ENCODE measurements at regions not wholly inside any gene's neighbourhood (a gene's known extent, or its start where the extent isn't known, plus 50 kb on each side); places are given as distances from the start of the nearest gene placed in this dataset.
"Not testable (repeated sequence)": the region's sequence is repeated elsewhere in the genome, so short reads cannot be mapped to it uniquely, and the experiment has no call there.

DNA sequence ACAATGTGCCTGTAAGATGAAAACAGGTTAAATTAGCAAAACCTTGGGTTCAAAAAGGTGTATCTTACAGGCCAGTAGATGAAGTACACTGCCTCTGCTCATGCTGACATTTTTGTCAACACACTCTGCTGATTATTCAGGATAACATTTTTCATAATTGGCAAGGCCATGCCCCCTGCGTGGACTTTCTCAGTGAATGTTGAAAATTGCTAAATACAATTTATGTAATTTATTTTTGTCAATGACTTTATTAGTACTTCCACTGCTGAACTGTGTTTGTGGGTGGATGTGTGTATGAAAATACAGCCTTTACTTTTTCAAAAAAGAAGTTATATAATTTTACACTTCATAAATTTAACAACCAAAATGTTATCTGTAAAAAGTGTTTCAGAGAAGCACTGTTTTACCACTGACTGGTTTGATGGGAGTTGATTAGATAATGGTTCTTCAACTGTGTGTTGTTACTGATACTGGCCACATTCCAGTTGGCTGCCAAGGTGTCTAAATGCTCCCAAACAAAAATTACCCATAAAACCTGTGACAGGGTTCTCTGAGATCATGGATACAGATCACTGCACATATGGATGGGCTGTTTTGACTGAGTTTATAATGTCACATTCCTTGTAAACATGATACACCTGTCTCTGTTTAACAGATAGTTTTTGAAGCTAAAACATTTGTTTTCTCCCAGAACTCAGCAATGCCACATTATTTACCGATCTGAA is 151.9 kb upstream of the SLC7A11 start:
- no peak for DNase-seq (ENCODE audit: low spot score)

DNA sequence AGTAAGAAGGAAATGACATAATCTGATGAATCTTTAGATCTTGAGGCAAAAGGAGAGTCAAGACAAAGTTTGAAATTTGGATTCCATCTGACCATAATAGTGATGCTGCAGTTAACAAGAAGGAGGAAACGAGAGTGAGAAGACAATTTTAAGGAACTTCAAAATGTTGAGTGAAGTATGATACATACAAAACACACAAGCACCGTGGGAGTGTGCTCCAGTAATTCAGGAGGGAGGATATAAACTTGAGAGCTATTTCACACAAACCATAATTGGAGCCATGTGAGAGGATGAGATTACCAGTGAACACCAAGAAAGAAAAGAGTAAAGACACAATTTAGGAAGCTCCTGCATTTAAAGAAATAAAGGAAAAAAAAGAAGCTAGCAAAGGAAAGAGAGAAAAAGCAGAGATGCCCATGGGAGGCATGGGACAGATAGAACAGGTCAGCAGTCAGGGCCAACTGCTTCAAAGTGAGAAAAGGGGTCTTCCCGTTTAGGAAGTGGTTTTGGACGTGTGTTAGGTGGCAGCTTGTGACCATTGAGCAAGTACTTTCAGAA is 150.7 kb upstream of the SLC7A11 start:
- no peak for DNase-seq (ENCODE audit: low spot score)

DNA sequence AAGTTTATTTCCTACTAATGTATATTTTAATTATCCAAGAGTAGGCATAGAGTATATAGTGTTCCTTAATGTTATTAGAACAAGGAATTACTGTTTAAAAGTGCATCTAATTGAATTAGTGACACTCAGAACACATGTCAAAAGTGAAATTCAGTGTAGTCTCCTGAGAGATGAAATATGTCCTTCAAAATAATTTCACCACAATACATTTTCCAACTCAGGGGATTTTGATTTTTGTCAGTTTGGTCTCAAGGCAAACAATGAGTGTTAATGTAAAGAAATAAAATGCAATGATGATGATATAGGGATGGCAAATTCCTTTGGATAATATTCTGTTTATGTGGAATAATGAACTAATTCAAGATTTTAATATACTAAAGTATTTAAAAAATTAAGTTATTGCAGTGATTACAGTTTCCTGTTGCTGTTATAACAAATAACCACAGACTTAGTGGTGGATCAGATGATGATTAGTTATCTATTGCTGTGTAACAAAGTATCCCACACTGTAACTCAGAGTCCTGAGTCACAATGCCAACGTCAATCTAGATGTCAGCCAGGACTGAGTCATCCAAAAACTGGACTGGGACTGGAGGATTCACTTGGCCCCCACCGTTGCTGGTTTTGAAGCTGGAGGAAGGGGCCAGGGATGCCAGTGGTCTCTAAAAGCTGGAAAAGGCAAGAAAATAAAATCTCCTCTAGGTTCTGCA is 148.0 kb upstream of the SLC7A11 start:
- DNase-seq (ENCODE audit: low spot score), result no peak

DNA sequence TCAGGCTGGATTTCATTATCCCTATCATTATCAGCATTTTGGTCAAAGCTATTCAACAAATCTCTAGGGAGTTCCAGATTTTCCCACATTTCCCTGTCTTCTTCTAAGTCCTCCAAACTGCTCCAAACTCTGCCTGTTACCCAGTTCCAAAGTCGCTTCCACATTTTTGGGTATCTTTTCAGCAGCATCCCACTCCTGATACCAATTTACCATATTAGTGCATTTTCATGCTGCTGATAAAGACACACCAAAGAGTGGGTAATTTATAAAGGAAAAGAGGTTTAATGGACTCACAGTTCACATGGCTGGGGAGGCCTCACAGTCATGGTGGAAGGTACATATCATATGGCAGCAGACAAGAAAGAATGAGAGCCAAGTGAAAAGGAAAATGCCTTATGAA is 132.8 kb upstream of the SLC7A11 start:
- DNase-seq (ENCODE audit: low spot score), result no peak

DNA sequence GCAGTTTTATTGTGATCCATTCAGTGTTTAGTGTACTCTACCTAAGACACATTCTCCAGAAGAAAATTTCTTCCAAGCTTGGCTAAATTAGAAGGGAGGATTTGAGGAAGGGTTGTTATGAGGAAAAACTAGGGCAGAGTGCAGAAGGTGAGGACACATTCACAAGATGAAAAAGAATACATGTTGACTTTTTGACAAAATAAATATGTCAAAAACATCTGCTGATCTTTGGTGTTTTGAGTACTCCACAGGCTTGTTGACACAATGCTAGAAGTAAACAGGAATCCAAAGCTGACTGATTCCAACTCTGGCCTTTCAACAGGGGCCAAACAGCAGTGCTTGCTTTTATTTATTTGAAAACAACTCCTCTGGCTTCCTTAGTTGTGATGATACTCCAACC is 125.8 kb upstream of the SLC7A11 start:
- DNase-seq (ENCODE audit: low spot score), result peak; percentile 5

DNA sequence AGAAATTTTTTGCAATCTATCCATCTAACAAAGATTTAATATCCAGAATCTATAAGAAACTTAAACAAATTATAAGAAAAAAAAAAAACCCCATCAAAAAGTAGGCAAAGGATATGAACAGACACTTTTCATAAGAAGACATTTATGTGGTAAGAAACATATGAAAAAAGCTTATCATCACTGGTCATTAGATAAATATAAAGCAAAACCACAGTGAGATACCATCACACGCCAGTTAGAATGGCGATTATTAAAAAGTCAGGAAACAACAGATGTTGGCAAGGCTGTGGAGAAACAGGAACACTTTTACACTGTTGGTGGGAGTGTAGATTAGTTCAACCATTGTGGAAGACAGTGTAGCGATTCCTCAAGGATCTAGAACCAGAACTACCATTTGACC is 110.3 kb upstream of the SLC7A11 start:
- not testable (repeated sequence) for DNase-seq (ENCODE audit: low spot score)

DNA sequence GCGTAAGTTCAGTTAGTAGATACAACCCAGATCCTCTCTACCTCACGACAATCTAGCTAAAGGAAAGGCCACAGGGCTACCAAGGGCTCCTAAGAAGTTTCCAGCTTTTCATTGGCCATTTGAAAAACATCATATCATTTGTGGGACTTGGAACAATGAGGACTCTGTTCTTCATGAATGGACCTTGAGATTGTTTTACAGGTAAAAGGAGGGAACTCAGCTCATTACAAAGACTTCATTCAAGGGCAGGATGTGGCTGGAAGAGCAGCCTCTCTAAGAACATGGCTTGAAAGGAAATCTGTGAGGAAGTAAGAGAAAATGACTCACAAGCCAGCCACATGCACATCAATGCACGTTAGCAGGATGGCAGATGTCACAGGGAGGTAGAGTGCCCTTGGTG is 105.9 kb upstream of the SLC7A11 start:
- DNase-seq (ENCODE audit: low spot score), result no peak

DNA sequence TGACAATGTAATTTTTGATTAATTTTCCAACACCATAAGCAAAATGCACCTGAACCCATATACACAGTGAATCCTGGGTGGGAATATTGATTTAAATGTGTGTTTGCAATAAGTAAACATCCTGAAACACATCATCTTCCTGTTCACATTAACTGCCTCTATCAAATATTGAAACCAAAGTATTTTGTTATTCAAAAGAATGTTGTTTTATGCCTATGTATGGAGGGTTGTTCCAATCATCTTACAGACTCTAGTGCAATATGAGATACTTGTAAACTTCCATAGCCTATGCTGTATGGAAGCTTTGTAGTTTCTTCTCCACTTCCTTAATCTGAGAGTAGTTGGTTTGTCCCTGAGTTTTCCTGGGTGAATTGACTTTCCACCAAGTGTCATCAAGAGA is 105.4 kb upstream of the SLC7A11 start:
- no peak for DNase-seq (ENCODE audit: low spot score)

DNA sequence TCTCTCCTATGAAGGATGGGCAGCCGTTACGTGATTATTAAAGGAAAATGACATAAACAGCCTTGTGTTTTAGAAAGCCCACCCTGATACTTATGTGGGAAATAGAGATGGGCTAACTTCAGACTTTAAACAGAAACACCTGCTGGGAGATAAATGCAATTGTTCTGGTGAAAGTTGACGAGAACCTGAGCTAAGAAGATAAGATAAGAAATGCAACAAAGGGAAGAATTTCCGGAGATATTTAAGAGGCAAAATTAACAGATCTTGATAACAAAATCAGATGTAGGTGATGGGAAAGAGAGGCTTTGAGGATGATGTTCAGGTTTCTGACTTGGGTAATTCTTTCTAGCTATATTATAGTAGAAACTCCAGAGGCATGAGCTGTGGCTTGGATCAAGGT is 102.7 kb upstream of the SLC7A11 start:
- DNase-seq (ENCODE audit: low spot score), result no peak

DNA sequence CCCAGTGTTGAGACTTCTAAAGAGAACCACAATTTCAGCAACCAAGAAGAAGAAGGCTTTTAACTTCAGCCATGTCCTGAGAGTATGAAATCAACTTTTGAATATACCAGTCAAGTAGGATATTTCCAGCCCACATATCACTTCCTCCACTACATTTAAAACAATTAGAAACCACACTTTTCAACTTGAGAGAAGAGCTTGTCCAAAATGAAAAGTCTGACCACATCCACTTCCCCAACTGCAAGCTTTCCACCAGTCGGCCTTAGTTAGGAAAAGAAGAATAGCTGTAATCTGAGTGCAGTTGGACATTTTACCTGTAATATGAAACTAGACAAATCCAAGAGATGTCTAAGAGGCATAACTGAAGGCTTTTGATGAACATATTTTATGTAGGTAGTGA is 101.9 kb upstream of the SLC7A11 start:
- no peak for DNase-seq (ENCODE audit: low spot score)

DNA sequence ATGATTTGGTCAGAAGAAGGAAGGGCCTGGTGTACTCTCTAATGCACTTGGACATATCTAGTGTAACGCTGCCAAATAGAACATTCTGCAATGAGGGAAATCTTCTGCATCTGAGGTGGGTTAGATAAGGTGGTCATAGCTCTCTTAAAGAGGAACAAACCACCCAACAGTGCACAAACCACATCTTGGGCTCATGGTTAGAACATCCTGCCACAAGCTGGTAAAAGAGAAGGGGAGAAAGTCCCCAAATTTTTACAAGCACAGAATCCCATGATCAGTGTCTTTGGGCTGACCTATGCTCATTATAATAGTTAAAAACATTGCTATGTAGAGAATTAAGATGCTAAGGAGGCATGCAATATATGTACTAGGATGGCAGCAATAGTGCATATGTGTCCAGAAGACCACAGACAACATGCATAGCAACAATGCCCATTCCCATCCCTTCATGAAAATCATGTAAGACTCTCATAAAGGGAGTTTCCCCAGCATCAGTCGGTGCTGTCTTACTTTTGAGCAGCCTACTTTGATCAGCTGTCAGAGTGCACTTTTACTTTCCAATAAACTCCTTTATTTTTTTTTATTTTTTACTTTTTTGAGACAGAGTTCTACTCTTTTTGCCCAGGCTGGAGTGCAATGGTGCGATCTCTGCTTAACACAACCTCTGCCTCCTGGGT is 99.7 kb upstream of the SLC7A11 start:
- DNase-seq (ENCODE audit: low spot score), result no peak

DNA sequence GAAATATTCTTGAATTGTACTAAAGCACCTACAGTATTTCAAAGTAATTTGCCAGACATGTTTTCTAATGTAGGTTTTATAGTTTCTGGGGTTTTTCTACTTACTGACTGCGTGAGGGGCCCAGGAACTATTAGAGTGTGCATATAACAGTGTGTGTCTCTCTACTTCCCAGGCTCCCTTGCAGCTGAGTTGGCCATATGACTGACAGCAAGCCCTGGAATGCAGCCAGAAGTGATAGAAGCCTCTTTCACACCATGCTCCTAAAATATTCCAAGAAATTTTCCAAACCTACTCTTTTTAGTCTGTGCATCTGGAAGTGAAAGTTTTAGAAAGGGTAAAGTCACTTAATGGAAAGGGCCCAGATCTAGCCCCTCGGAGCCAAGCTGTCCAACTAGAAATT is 96.7 kb upstream of the SLC7A11 start:
- DNase-seq (ENCODE audit: low spot score), result no peak

DNA sequence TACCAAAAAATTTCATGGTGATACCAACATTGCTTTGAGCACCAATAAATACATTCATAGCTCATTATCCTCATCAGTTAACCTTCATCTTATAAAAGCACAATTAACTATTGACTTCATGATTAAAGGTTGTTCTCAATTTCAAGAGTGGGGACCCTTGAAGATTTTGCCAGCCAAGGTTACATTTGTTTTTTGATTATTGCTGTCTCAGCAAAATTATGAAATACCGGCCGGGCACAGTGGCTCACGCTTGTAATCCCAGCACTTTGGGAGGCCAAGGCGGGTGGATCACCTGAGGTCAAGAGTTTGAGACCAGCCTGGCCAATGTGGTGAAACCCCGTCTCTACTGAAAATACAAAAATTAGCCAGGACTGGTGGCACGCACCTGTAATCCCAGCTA is 96.1 kb upstream of the SLC7A11 start:
- not testable (repeated sequence) for DNase-seq (ENCODE audit: low spot score)

DNA sequence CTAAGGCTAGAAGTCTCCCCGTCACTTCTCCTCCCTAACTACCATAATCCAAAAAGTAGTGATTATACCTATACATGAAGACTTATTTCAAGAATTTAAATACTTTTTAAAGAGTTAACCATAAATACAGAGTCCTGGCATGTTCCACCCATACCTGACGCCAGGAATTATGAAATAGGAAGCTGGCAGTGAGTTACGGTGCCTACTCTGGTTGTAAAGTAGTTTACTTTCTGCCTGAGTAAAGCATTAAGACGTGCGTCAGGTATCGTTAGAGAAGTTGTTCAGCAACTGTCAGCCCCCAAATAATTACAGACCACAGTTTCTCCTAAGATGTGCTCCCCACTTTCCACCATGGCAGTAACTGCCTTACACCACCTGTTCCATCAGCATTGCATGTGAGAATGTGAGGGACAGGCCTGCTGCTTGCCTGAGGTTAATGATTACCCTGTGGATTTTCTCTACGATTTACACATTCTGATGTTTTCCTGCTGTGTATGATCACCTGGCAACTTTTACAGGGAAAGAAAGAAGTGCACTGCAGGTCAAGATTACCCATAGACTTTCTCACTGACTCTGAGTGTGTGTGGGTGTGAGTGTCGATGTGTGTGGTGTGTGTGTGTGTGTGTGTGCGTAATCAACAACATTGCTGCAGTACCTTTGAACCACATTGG is 92.3 kb upstream of the SLC7A11 start:
- no peak for DNase-seq (ENCODE audit: low spot score)

DNA sequence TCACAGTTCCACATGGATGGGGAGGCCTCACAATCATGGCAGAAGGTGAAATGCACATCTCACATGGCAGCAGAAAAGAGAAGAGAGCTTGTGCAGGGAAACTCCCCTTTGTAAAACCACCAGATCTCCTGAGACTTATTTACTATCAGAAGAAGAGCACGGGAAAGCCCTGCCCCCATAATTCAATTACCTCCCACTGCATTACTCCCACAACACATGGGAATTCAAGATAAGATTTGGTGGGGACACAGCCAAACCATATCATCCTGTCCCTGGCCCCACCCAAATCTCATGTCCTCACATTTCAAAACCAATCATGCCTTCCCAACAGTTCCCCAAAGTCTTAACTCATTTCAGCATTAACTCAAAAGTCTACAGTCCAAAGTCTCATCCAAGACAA is 90.3 kb upstream of the SLC7A11 start:
- not testable (repeated sequence) for DNase-seq (ENCODE audit: low spot score)

DNA sequence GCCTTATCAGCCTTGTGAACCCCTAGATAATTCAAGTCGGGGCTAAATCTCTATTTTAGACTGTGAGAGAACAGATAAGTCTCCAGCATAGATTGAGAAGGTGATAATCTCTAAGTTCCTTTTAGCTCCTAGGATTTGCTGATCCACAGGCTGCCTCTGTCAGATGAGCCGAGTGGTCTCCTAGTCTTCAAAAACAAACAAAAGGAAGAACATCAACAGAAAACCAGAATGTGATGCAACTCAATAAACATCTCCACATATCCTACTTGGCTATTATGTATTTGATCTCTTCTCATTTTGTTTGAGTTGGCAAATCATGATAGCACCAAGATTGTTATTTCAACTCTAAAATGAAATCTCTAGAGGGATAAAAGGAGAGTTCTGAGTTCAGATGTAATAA is 88.4 kb upstream of the SLC7A11 start:
- DNase-seq (ENCODE audit: low spot score), result no peak

DNA sequence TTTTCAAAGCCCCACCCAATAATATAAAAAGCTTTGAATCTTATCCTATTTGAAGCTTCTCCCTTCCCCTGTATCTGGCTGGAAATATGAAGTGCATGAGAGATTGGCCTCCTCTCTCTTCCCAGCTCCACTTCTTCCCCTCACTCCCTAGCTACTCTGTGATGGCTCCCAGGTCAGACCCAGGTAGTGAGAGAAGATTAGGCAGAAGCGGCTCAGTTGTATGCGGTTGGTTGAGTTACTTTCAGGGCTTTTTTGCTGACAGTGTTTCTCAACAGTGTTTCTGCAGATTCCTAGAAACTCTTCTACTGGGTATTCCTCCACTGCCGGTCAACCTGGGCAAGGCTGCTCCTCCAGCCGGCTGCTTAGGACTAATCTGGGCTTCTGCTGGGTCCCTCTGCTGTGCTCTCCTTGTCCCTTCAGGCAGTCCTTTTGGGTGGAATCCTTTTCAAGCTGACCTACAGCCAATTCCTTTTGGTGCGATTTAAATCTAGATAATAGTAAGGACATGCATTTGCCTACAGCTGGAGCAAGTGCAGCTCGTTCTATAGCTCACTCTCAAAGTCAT is 87.4 kb upstream of the SLC7A11 start:
- DNase-seq (ENCODE audit: low spot score), result no peak

DNA sequence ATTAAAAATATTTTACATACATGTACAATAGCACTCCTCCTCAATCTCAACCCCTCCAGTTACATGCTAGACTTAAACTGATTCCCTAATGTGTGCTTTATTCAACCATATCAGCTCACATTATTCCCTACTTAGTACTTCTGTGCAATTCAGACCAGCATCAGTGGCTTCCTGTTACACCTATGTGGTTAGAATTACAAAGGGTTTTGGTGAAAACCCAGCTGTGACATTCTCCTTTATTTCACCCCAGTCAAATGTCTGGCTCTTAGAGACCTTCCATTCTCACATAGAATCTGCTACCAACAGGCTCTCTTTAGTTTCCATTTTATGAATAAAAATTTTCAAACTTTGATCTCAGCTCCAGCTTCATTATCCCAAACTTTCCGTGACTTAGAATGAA is 85.2 kb upstream of the SLC7A11 start:
- no peak for DNase-seq (ENCODE audit: low spot score)

DNA sequence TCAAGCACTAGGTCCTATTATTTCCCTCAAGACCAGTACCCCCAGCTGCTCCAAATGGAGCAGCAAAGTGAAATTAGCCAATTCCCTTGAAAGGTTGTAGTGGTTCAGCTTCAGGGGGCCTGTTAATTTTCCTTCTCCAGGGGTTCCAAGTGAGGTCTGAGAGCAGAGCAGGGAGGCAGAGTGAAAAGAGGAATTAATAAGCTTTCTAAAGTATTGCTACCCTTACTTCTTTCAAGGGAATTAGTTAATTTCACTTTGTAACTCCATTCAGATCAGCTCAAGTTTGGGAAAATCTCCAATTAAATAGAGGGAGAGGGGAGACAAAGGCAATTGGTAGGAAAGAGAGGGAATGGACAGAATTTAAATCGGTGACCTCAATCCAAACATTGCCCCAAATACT is 78.7 kb upstream of the SLC7A11 start:
- DNase-seq (ENCODE audit: low spot score), result peak; percentile 64

DNA sequence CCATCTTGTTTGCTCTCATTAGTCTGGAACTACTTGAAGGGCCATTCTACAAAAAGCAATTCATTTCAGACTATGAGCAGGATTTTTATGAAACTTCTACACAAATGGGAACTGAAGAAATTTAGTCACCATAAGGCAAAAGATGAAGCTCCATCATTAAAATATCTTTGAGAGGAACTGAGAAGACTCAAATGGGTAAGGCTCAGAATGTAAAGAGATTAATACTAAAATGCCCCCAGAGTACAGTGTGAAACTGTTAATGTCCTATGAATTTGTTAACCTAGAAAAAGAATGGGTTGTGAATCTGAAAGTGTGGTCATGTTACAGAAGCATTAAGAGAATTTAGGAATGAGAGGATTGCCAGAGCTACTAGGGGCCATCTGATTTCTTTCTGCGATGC is 77.9 kb upstream of the SLC7A11 start:
- no peak for DNase-seq (ENCODE audit: low spot score)

DNA sequence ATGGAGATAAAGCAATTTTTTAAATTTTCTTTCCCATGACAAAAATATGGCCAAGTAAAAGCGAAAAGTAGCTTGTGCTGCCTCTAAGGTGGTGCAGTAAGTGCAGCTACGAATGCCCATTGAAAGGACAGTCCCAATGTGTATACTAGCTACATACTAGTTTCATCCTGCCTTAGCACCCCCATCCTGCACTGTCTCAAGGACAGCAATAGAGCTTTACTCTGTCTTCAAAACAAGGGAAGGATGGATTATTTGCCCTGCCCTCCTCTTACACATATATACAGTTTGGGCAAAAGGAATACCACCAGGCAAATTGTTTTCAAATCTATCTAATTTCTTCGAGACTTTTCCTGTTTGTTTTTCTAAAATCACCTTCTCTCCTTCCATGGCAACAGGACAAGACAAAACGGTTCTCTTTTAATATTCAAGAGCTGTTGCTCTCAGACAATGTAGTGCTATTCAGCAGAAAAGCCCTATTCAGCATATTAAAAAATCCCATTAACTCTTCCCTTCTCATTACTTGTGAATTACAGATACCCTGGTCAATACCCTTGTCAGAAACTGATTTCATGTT is 75.1 kb upstream of the SLC7A11 start:
- DNase-seq (ENCODE audit: low spot score), result peak; percentile 24

DNA sequence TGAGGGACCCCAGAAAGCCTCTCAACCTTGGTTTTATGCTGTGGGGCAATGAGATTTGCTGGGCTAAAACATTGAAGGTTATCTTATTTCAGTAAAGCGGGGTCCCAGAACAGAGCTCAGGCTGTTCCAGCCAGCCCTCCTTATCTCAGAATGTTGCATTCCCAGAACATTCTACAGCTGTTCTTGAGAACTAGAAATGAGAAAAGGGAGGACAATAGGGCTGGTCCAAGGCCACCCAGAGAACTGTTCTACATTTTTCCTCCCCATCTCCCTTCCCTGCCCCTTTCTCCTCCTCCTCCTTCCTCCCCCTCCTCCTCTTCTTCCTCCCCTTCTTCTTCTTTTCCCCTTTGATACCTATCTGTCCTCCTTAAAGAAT is 70.4 kb upstream of the SLC7A11 start:
- DNase-seq (ENCODE audit: low spot score), result no peak

Data from globus pallidus (tissue), 1 donor.